Uterus (tissue), 3 donors: ENCODE measurements at regions not wholly inside any gene's neighbourhood (a gene's known extent, or its start where the extent isn't known, plus 50 kb on each side); places are given as distances from the start of the nearest gene placed in this dataset.

Source experiments
- DNase-seq, 2 donors: peaks; one replicate each; pipeline ENCODE4 v3.0.0-alpha.2; 2019 to 2020
- H3K27ac ChIP-seq, 2 donors: fragments of 200-600 bp; sonication (generic); 1 replicate in 1 of 2; 2 replicates in 1 of 2; pipeline ENCODE4 v1.5.1; 2016 to 2018
- H3K27me3 ChIP-seq, 2 donors: fragments of 200-600 bp; sonication (generic); one replicate each; pipeline ENCODE4 v1.5.1; 2018 to 2019; ENCODE audit warnings: control low read depth in 1 of 2
- H3K36me3 ChIP-seq, 2 donors: fragments of 200-600 bp; sonication (generic); one replicate each; pipeline ENCODE4 v1.5.1; 2019; ENCODE audit warnings: control low read depth in 1 of 2
- H3K4me1 ChIP-seq, 2 donors: fragments of 200-600 bp; sonication (generic); one replicate each; pipeline ENCODE4 v1.5.1; 2018 to 2019; ENCODE audit warnings: control low read depth in 1 of 2
- H3K4me3 ChIP-seq, 2 donors: fragments of 200-600 bp; sonication (generic); 1 replicate in 1 of 2; 2 replicates in 1 of 2; pipeline ENCODE4 v1.5.1; 2018 to 2019; ENCODE audit warnings: mild to moderate bottlenecking in 1 of 2
- H3K9me3 ChIP-seq, 2 donors: fragments of 200-600 bp; sonication (generic); one replicate each; pipeline ENCODE4 v1.5.1; 2019; ENCODE audit warnings: control low read depth in 1 of 2
- POLR2A ChIP-seq, 2 donors: fragments of 450-650 bp; IDR thresholded peaks; one replicate each; pipeline ENCODE4 v1.6.1; 2016; ENCODE audit warnings: antibody characterized with exemption in 2 of 2, mild to moderate bottlenecking in 1 of 2, moderate library complexity in 1 of 2
- intact Hi-C: fragments of 100-400 bp; cut with DNase I; formaldehyde crosslinking; loops from one replicate; pipeline ENCODE4 v1.15.1; 2023; ENCODE audit warnings: low total_unique reads
- TF ChIP-seq, protein P1 (sequence below), 4 experiments: fragments of 200-600 bp in 2 of 4; fragments of 450-650 bp in 2 of 4; sonication (generic) in 2 of 4; IDR thresholded peaks; one replicate each; pipeline ENCODE4 v1.5.1; 2016 to 2019; ENCODE audit warnings: antibody characterized with exemption in 4 of 4, mild to moderate bottlenecking in 2 of 4, moderate library complexity in 1 of 4
- donor health status: DM: yes; HTN: yes; CAD: no.

DNA sequence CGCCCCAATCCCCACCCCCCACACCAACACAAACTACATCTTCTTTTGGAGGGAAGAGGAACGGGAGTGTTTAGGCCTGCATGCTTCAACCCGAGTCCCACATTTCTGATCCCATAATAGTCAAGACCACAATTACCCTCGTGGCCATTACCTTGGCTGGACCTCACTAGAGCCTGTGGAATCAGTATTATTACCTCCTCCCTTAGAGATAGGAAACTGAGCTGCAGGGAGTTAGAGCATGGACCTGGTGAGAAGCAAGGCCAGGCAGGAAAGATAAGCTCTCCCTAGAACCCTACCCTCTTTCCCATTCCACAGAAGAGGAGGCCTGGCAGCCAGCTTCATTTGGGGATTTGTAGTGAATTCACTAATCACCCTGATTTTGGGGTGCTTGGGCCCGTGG, 74.1 kb downstream of the NCR2 start:
- H3K36me3 ChIP-seq = no peaks in the 10 kb centered on the region
- H3K9me3 ChIP-seq = no peaks in the 10 kb centered on the region
- TF ChIP-seq POLR2A (IDR thresholded peaks at IDR 0.05) = no peak
- TF ChIP-seq, protein P1, sequence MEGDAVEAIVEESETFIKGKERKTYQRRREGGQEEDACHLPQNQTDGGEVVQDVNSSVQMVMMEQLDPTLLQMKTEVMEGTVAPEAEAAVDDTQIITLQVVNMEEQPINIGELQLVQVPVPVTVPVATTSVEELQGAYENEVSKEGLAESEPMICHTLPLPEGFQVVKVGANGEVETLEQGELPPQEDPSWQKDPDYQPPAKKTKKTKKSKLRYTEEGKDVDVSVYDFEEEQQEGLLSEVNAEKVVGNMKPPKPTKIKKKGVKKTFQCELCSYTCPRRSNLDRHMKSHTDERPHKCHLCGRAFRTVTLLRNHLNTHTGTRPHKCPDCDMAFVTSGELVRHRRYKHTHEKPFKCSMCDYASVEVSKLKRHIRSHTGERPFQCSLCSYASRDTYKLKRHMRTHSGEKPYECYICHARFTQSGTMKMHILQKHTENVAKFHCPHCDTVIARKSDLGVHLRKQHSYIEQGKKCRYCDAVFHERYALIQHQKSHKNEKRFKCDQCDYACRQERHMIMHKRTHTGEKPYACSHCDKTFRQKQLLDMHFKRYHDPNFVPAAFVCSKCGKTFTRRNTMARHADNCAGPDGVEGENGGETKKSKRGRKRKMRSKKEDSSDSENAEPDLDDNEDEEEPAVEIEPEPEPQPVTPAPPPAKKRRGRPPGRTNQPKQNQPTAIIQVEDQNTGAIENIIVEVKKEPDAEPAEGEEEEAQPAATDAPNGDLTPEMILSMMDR (IDR thresholded peaks at IDR 0.05) = no peak
- no peak for DNase-seq
- H3K4me3 ChIP-seq = no peak overlapping the region
- H3K27ac ChIP-seq = no peak overlapping the region
- H3K27me3 ChIP-seq = no peaks in the 10 kb centered on the region
- intact Hi-C loops = no loop called here
- no peaks in the 10 kb centered on the region for H3K4me1 ChIP-seq

DNA sequence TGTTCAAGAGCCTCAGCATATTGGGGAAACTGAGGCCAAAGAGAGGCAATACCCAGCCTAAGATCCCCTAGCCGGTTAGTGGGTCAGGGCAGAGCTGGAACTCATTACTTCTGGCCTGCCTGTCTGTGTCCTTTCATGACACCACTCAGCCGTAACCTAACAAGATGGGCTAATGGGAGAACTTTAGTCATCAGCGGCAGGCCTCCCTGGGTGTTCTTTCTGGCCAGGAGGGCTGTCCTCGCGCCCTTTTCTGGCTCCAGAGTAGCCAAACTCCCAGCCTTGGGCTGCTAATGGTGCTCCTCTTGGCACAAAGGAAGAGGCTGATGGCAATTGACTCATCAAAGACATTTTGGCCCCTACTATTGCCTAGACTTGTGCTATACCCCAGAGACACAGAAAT, 76.6 kb downstream of the NCR2 start:
- Histone ChIP-seq H3K27ac (no peak overlapping the region), H3K36me3 (no peaks in the 10 kb centered on the region), H3K9me3 (no peaks in the 10 kb centered on the region), H3K27me3 (no peaks in the 10 kb centered on the region), H3K4me3 (no peak overlapping the region), H3K4me1 (no peaks in the 10 kb centered on the region)
- intact Hi-C loops = no loop called here
- DNase-seq = no peak
- no peak for TF ChIP-seq POLR2A (IDR thresholded peaks at IDR 0.05)
- TF ChIP-seq, protein P1 (IDR thresholded peaks at IDR 0.05) = no peak

DNA sequence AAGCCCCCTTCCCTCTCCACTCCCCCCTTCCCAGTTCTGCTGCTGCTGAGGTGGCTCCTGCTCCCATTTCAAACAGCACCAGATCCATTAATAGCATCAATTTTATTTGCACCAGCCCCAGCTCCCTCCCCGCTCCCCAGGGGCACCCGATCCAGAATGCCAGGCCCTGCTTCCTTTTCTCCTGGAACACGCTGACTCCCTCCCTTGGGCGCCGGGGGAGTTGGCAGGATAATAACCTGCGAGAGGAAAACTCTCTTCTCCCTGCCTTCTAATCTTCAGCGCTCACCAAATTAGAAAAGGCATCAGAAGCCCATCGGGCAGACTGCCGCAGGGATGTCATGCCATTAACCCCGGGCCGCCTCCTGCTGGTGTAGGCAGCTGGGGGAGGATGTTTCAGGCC, 77.8 kb downstream of the NCR2 start:
- TF ChIP-seq, protein P1 (IDR thresholded peaks at IDR 0.05) = no peak
- TF ChIP-seq POLR2A (IDR thresholded peaks at IDR 0.05) = no peak
- Histone ChIP-seq H3K27me3 (no peaks in the 10 kb centered on the region), H3K36me3 (no peaks in the 10 kb centered on the region), H3K27ac (no peak overlapping the region), H3K4me3 (no peak overlapping the region), H3K9me3 (no peaks in the 10 kb centered on the region), H3K4me1 (no peaks in the 10 kb centered on the region)
- DNase-seq = peak; percentile 29 to 30
- intact Hi-C loops = no loop called here

DNA sequence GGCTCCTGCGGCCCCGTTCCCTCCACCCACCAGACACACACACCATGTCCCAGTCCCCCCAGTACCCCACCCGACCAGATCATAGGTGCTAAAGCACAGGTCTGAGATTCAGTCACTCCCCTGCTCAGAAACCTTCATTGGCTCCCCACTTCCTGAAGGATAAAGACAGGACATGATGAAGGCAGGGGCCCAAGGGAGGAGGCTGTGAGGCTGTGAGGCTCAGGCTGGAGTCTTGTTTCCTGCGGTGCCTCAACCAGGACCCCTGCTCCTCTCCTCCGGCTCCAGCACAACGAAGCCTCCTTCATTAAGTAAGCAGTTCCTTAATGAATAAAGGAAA, 81.1 kb downstream of the NCR2 start:
- H3K36me3 ChIP-seq = no peaks in the 10 kb centered on the region
- H3K27me3 ChIP-seq = no peaks in the 10 kb centered on the region
- TF ChIP-seq, protein P1 (IDR thresholded peaks at IDR 0.05) = no peak
- no peak for TF ChIP-seq POLR2A (IDR thresholded peaks at IDR 0.05)

DNA sequence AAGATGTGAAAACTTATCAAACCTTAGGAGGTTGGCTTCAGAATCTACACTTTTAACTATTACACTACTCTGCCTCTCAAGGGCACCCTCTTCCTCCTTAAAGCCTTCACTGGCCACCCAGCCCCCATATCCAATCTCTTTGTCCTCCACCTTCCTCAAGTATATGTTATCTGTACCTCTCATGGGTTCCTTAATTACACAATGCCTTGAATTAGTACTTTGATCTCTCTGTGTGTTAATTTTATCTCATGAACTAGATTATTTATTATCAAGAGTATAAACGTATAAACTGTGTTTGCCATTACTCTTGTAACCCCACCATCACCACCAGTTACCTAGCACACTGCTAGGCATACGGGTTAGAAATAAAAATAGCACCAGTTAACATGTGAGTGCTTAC, 83.3 kb downstream of the NCR2 start:
- TF ChIP-seq, protein P1 (IDR thresholded peaks at IDR 0.05) = no peak
- no peak for TF ChIP-seq POLR2A (IDR thresholded peaks at IDR 0.05)
- H3K4me3 ChIP-seq = no peak overlapping the region
- intact Hi-C loops = no loop called here
- no peak for DNase-seq
- no peaks in the 10 kb centered on the region for H3K4me1 ChIP-seq
- no peaks in the 10 kb centered on the region for H3K27me3 ChIP-seq
- no peaks in the 10 kb centered on the region for H3K9me3 ChIP-seq
- H3K36me3 ChIP-seq = no peaks in the 10 kb centered on the region
- no peak overlapping the region for H3K27ac ChIP-seq

More for the DNA sequence above, 81.1 kb downstream of the NCR2 start:
- Histone ChIP-seq H3K4me3 (no peak overlapping the region), H3K4me1 (no peaks in the 10 kb centered on the region), H3K9me3 (no peaks in the 10 kb centered on the region), H3K27ac (no peak overlapping the region)
- intact Hi-C loops = no loop called here
- DNase-seq = no peak
